BLaER1 treated with 17β-estradiol and CSF1 and Interleukin-3, amounts not matched to agents 10 nM and 100 nM (cell line): ENCODE measurements at regions not wholly inside any gene's neighbourhood (a gene's known extent, or its start where the extent isn't known, plus 50 kb on each side); places are given as distances from the start of the nearest gene placed in this dataset.

Experiments
- H3K27ac ChIP-seq, 11 experiments: shearing (Covaris generic); formaldehyde crosslinking; 2 replicates each; pipeline ENCODE4 v1.8.1; 2022
- H3K27me3 ChIP-seq, 11 experiments: shearing (Covaris generic); formaldehyde crosslinking; 2 replicates each; pipeline ENCODE4 v1.8.1; 2022
- H3K36me3 ChIP-seq, 11 experiments: shearing (Covaris generic); formaldehyde crosslinking; 2 replicates each; pipeline ENCODE4 v1.8.1; 2022
- H3K4me1 ChIP-seq, 10 experiments: shearing (Covaris generic); formaldehyde crosslinking; 2 replicates each; pipeline ENCODE4 v1.8.1; 2022
- H3K4me2 ChIP-seq, 11 experiments: shearing (Covaris generic); formaldehyde crosslinking; 2 replicates each; pipeline ENCODE4 v1.8.1; 2022
- H3K4me3 ChIP-seq, 10 experiments: shearing (Covaris generic); formaldehyde crosslinking; 2 replicates each; pipeline ENCODE4 v1.8.1; 2022
- H3K9ac ChIP-seq, 11 experiments: shearing (Covaris generic); formaldehyde crosslinking; 2 replicates each; pipeline ENCODE4 v1.8.1; 2022
- H3K9me3 ChIP-seq, 11 experiments: shearing (Covaris generic); formaldehyde crosslinking; replicated peaks in 1 of 11; 2 replicates each; pipeline ENCODE4 v1.8.1; 2022
- H4K20me1 ChIP-seq, 11 experiments: shearing (Covaris generic); formaldehyde crosslinking; 2 replicates each; pipeline ENCODE4 v1.8.1; 2022
- Cebpa-rat ChIP-seq, 11 experiments: shearing (Covaris generic); IDR thresholded peaks; 2 replicates each; pipeline ENCODE4 v1.8.1; 2022

- Histone ChIP-seq H3K9ac (no peak overlapping the region), H3K36me3 (no peaks in the 10 kb centered on the region), H3K27ac (peak overlapping the region in 1 of 11 experiments; percentile 43; a peak in 1 of 22 replicates), H4K20me1 (no peaks in the 10 kb centered on the region), H3K4me1 (peaks cover 18 to 84% (median 59%) of the 10 kb centered on the region in 10 experiments), H3K4me3 (no peak overlapping the region), H3K27me3 (no peaks in the 10 kb centered on the region), H3K4me2 (peak overlapping the region in 1 of 11 experiments; percentile 38; a peak in 3 of 22 replicates), H3K9me3 (no peaks in the 10 kb centered on the region)
- no peak for TF ChIP-seq Cebpa-rat (IDR thresholded peaks at IDR 0.05)
Measured at GRCh38 chr12:94717656-94718055, 67.3 kb upstream of the TMCC3 start.

GRCh38 chr12:94717108-94717507, 66.8 kb upstream of the TMCC3 start:
- Histone ChIP-seq H4K20me1 (no peaks in the 10 kb centered on the region), H3K27ac (peak overlapping the region in 1 of 11 experiments; percentile 8; a peak in 3 of 22 replicates), H3K9me3 (no peaks in the 10 kb centered on the region), H3K9ac (no peak overlapping the region), H3K27me3 (no peaks in the 10 kb centered on the region), H3K36me3 (no peaks in the 10 kb centered on the region), H3K4me3 (no peak overlapping the region), H3K4me1 (peaks cover 14 to 79% (median 54%) of the 10 kb centered on the region in 10 experiments), H3K4me2 (peak overlapping the region in 5 of 11 experiments; percentile 5 to 38 (median 34); a peak in 4 of 22 replicates)
- no peak for TF ChIP-seq Cebpa-rat (IDR thresholded peaks at IDR 0.05)

GRCh38 chr12:94716339-94716738, 66.0 kb upstream of the TMCC3 start:
- Histone ChIP-seq H3K36me3 (no peaks in the 10 kb centered on the region), H4K20me1 (no peaks in the 10 kb centered on the region), H3K4me1 (peaks cover 6 to 72% (median 46%) of the 10 kb centered on the region in 10 experiments), H3K4me3 (no peak overlapping the region), H3K9ac (no peak overlapping the region), H3K27me3 (no peaks in the 10 kb centered on the region), H3K9me3 (no peaks in the 10 kb centered on the region), H3K4me2 (peak overlapping the region in 3 of 11 experiments; percentile 34 to 38 (median 35); a peak in 3 of 22 replicates), H3K27ac (peak overlapping the region in 2 of 11 experiments; percentile 3 to 80; a peak in 1 of 22 replicates)
- no peak for TF ChIP-seq Cebpa-rat (IDR thresholded peaks at IDR 0.05)

GRCh38 chr12:94714378-94715114, 64.2 kb upstream of the TMCC3 start:
- Histone ChIP-seq H3K4me2 (peak overlapping the region in 8 of 11 experiments; percentile 20 to 58 (median 50); a peak in 14 of 22 replicates), H3K9ac (peak overlapping the region in 2 of 11 experiments; percentile 11 to 59; a peak in 4 of 22 replicates), H3K4me3 (no peak overlapping the region), H3K27ac (peak overlapping the region in 4 of 11 experiments; percentile 63 to 80 (median 64); a peak in 7 of 22 replicates), H3K4me1 (peaks cover 0 to 59% (median 32%) of the 10 kb centered on the region in 10 experiments; a peak in 14 of 20 replicates), H3K36me3 (no peaks in the 10 kb centered on the region), H4K20me1 (no peaks in the 10 kb centered on the region), H3K27me3 (no peaks in the 10 kb centered on the region), H3K9me3 (no peaks in the 10 kb centered on the region)
- peak in 1 of 11 experiments; percentile 30; a peak in 1 of 22 replicates for TF ChIP-seq Cebpa-rat (IDR thresholded peaks at IDR 0.05)

DNA sequence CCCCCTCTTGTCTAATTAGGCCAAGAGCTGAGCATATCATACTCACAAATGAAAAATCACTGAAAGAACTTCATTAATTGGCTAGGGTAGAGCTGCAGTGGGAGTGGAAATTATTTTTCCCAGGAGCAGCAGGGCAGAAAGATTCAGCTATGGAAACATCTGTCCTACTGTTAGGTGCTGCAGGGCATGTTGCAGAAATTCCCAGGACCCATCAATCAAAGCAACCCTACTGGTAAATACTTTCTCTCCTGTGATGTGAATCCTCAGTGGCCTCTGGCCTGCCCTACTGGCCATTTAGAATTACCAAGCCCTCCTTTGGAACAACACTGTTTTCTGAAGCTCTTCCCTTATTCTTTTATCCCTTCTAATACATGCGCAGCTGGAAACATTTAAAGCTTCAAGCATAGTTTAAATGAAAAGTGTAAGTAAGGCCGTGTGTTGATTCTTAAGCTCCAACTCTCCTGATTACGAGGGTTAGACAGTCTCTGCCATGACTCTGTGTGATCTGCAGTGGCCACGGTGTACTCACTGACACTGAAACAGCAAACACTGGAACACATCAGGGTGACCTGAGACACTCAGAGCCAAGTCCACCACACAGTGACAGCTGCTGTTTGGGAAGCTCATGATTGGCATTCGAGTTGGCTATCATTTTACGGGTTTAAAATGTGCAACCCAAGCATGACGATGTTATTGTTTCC, 62.6 kb upstream of the TMCC3 start:
- peak overlapping the region in 4 of 11 experiments; percentile 29 to 80 (median 62); a peak in 6 of 22 replicates for H3K27ac ChIP-seq
- H3K36me3 ChIP-seq = no peaks in the 10 kb centered on the region
- no peak overlapping the region for H3K9ac ChIP-seq
- no peaks in the 10 kb centered on the region for H4K20me1 ChIP-seq
- peak overlapping the region in 7 of 11 experiments; percentile 38 to 58 (median 56); a peak in 12 of 22 replicates for H3K4me2 ChIP-seq
- no peaks in the 10 kb centered on the region for H3K9me3 ChIP-seq
- TF ChIP-seq Cebpa-rat (IDR thresholded peaks at IDR 0.05) = no peak
- peaks cover 0 to 65% (median 29%) of the 10 kb centered on the region in 10 experiments; a peak in 14 of 20 replicates for H3K4me1 ChIP-seq
- H3K27me3 ChIP-seq = no peaks in the 10 kb centered on the region
- H3K4me3 ChIP-seq = no peak overlapping the region

DNA sequence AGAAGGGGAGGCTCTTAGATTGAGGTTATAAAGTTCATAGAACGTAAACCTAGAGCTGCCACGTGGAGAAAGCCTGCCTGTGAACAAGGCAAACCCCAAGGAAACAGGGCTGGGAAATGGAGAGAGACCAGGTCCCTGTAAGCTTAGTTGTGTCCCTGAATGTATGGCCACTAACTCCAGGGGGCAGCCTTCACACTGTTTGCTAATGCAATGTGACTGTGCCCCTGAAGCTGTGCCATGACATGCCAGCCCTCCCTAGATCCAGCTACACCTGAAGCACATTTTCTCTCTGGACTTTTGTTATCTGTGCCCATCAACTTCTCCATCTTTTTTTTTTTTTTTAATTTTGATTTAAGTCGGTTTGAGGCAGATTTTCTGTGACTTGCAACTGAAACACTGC, 60.6 kb upstream of the TMCC3 start:
- no peak overlapping the region for H3K9ac ChIP-seq
- H3K4me3 ChIP-seq = no peak overlapping the region
- H3K36me3 ChIP-seq = no peaks in the 10 kb centered on the region
- TF ChIP-seq Cebpa-rat (IDR thresholded peaks at IDR 0.05) = no peak
- H3K4me2 ChIP-seq = no peak overlapping the region
- peaks cover 0 to 49% (median 24%) of the 10 kb centered on the region in 10 experiments; a peak in 14 of 20 replicates for H3K4me1 ChIP-seq
- H3K9me3 ChIP-seq = no peaks in the 10 kb centered on the region
- H3K27me3 ChIP-seq = no peaks in the 10 kb centered on the region
- no peak overlapping the region for H3K27ac ChIP-seq
- no peaks in the 10 kb centered on the region for H4K20me1 ChIP-seq

DNA sequence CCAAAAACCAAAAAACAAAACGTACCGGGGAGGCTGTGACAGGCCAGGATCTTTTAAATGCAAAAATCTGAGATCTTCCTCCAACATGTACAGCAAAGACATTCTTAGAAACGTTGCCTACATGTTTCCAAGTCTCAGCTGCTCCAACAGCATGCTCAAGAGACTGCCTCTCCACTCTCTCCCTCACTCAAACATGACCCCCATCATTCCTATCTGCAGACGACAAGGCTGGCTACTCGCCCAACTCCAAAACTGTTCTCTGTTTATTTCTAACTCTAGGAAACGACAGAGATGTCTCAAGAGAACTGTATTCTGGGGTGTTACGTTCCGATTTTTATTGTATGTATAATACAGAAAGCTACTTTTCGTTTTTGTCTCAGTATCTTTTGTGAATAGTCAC, 57.5 kb upstream of the TMCC3 start:
- Histone ChIP-seq H3K27ac (no peak overlapping the region), H3K4me1 (peaks cover 0 to 23% (median 7%) of the 10 kb centered on the region in 10 experiments; a peak in 10 of 20 replicates)

DNA sequence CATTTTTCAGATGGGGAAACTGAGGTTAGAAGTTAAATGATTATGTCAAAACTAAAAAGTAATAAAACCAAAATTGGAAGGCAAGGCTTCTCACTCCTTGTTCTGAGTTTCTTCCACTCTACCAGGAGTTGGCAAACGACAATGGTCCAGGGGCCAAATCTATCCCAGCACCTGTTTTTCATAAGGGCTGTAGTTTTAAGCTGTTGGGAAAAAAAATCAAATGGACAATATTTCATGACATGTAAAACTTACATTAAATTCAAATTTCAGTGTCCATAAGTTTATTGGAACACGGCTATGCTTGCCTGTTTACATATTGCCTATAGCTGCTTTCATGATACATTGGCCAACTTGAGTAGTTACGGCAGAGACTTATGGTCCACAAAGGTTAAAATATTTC, 56.7 kb upstream of the TMCC3 start:
- no peak overlapping the region for H3K9ac ChIP-seq
- H3K9me3 ChIP-seq = no peaks in the 10 kb centered on the region
- no peaks in the 10 kb centered on the region for H3K27me3 ChIP-seq
- H3K4me1 ChIP-seq = peaks cover 0 to 20% (median 7%) of the 10 kb centered on the region in 10 experiments; a peak in 8 of 20 replicates
- H3K4me3 ChIP-seq = no peak overlapping the region
- no peaks in the 10 kb centered on the region for H3K36me3 ChIP-seq
- no peak for TF ChIP-seq Cebpa-rat (IDR thresholded peaks at IDR 0.05)
- H3K27ac ChIP-seq = no peak overlapping the region
- no peak overlapping the region for H3K4me2 ChIP-seq
- H4K20me1 ChIP-seq = no peaks in the 10 kb centered on the region

More for the DNA sequence above, 57.5 kb upstream of the TMCC3 start:
- no peak for TF ChIP-seq Cebpa-rat (IDR thresholded peaks at IDR 0.05)
- Histone ChIP-seq H3K9me3 (no peaks in the 10 kb centered on the region), H4K20me1 (no peaks in the 10 kb centered on the region), H3K4me3 (no peak overlapping the region), H3K36me3 (no peaks in the 10 kb centered on the region), H3K9ac (no peak overlapping the region), H3K27me3 (no peaks in the 10 kb centered on the region), H3K4me2 (no peak overlapping the region)

GRCh38 chr12:94706250-94706661, 55.9 kb upstream of the TMCC3 start:
- no peak for TF ChIP-seq Cebpa-rat (IDR thresholded peaks at IDR 0.05)

More at GRCh38 chr12:94706250-94706661, 55.9 kb upstream of the TMCC3 start:
- no peak overlapping the region for H3K27ac ChIP-seq
- H3K9me3 ChIP-seq = no peaks in the 10 kb centered on the region
- peaks cover 0 to 20% (median 7%) of the 10 kb centered on the region in 10 experiments; a peak in 8 of 20 replicates for H3K4me1 ChIP-seq
- H3K9ac ChIP-seq = no peak overlapping the region
- H3K27me3 ChIP-seq = no peaks in the 10 kb centered on the region
- no peaks in the 10 kb centered on the region for H3K36me3 ChIP-seq
- no peaks in the 10 kb centered on the region for H4K20me1 ChIP-seq
- H3K4me3 ChIP-seq = no peak overlapping the region
- H3K4me2 ChIP-seq = peak overlapping the region in 2 of 11 experiments; percentile 3 to 4; a peak in 1 of 22 replicates
